ENCODE measurements at regions not wholly inside any gene's neighbourhood (a gene's known extent, or its start where the extent isn't known, plus 50 kb on each side); places are given as distances from the start of the nearest gene placed in this dataset.
"Not testable (repeated sequence)": the region's sequence is repeated elsewhere in the genome, so short reads cannot be mapped to it uniquely, and the experiment has no call there.

GRCh38 chrX:44744799-44745198 is 99.0 kb upstream of the DUSP21 start:
- 68 to 73% methylated on average over 3 of the region's 3 CpGs for WGBS, 2 donors
- H3K4me3 ChIP-seq: no peak overlapping the region
- no peak overlapping the region for H3K27ac ChIP-seq
- TF ChIP-seq EP300 (IDR thresholded peaks at IDR 0.05) (no peak), CTCF (IDR thresholded peaks at IDR 0.05) (no peak), POLR2AphosphoS5 (IDR thresholded peaks at IDR 0.05) (no peak), POLR2A (IDR thresholded peaks at IDR 0.05) (no peak)
- no peaks in the 10 kb centered on the region for H3K36me3 ChIP-seq
- H3K27me3 ChIP-seq: no peaks in the 10 kb centered on the region
- intact Hi-C loops (cut with DNase I): no loop called here
- DNase-seq: no peak
- H3K9me3 ChIP-seq: no peaks in the 10 kb centered on the region
- H3K4me1 ChIP-seq: no peaks in the 10 kb centered on the region

- H3K27ac ChIP-seq: no peak overlapping the region
- 14 to 58% methylated on average over 6 of the region's 6 CpGs for WGBS, 2 donors
- H3K27me3 ChIP-seq: no peaks in the 10 kb centered on the region
- intact Hi-C loops (cut with DNase I): no loop called here
- no peaks in the 10 kb centered on the region for H3K4me1 ChIP-seq
- no peak for TF ChIP-seq EP300 (IDR thresholded peaks at IDR 0.05)
- TF ChIP-seq POLR2AphosphoS5 (IDR thresholded peaks at IDR 0.05): no peak
- no peak for TF ChIP-seq CTCF (IDR thresholded peaks at IDR 0.05)
- TF ChIP-seq POLR2A (IDR thresholded peaks at IDR 0.05): no peak
- DNase-seq: no peak
- no peak overlapping the region for H3K4me3 ChIP-seq
- H3K36me3 ChIP-seq: no peaks in the 10 kb centered on the region
- H3K9me3 ChIP-seq: no peaks in the 10 kb centered on the region
Measured at GRCh38 chrX:44742480-44743155, 101.2 kb upstream of the DUSP21 start.

GRCh38 chrX:44741859-44742258 is 102.0 kb upstream of the DUSP21 start:
- WGBS, 2 donors: 81 to 95% methylated on average over 7 of the region's 7 CpGs
- H3K4me3 ChIP-seq; H3K9me3 ChIP-seq; H3K27ac ChIP-seq; H3K27me3 ChIP-seq; H3K4me1 ChIP-seq; intact Hi-C loops (cut with DNase I); DNase-seq; H3K36me3 ChIP-seq: not testable (repeated sequence)

GRCh38 chrX:44741458-44741857 is 102.4 kb upstream of the DUSP21 start:
- intact Hi-C loops (cut with DNase I); H3K27me3 ChIP-seq; DNase-seq; H3K27ac ChIP-seq; H3K4me1 ChIP-seq; H3K4me3 ChIP-seq; H3K9me3 ChIP-seq; H3K36me3 ChIP-seq: not testable (repeated sequence)
- WGBS, 2 donors: 94 to 96% methylated on average over 6 of the region's 6 CpGs

GRCh38 chrX:44735498-44735897 is 108.3 kb upstream of the DUSP21 start:
- WGBS, 2 donors: 82 to 93% methylated on average over 2 of the region's 2 CpGs
- intact Hi-C loops (cut with DNase I): no loop called here
- Histone ChIP-seq H3K36me3 (no peaks in the 10 kb centered on the region), H3K9me3 (no peaks in the 10 kb centered on the region), H3K4me3 (no peak overlapping the region), H3K27ac (no peak overlapping the region), H3K4me1 (no peaks in the 10 kb centered on the region), H3K27me3 (no peaks in the 10 kb centered on the region)
- DNase-seq: no peak
- TF ChIP-seq POLR2A (IDR thresholded peaks at IDR 0.05) (no peak), EP300 (IDR thresholded peaks at IDR 0.05) (no peak), POLR2AphosphoS5 (IDR thresholded peaks at IDR 0.05) (no peak), CTCF (IDR thresholded peaks at IDR 0.05) (no peak)

GRCh38 chrX:44733931-44734330 is 109.9 kb upstream of the DUSP21 start:
- no peaks in the 10 kb centered on the region for H3K4me1 ChIP-seq
- H3K9me3 ChIP-seq: no peaks in the 10 kb centered on the region
- TF ChIP-seq POLR2AphosphoS5 (IDR thresholded peaks at IDR 0.05) (no peak), EP300 (IDR thresholded peaks at IDR 0.05) (no peak), POLR2A (IDR thresholded peaks at IDR 0.05) (no peak), CTCF (IDR thresholded peaks at IDR 0.05) (no peak)
- no peaks in the 10 kb centered on the region for H3K27me3 ChIP-seq
- intact Hi-C loops (cut with DNase I): no loop called here
- H3K27ac ChIP-seq: no peak overlapping the region
- no peaks in the 10 kb centered on the region for H3K36me3 ChIP-seq
- H3K4me3 ChIP-seq: no peak overlapping the region
- DNase-seq: no peak
